ENCODE measurements at regions not wholly inside any gene's neighbourhood (a gene's known extent, or its start where the extent isn't known, plus 50 kb on each side); places are given as distances from the start of the nearest gene placed in this dataset.

DNA sequence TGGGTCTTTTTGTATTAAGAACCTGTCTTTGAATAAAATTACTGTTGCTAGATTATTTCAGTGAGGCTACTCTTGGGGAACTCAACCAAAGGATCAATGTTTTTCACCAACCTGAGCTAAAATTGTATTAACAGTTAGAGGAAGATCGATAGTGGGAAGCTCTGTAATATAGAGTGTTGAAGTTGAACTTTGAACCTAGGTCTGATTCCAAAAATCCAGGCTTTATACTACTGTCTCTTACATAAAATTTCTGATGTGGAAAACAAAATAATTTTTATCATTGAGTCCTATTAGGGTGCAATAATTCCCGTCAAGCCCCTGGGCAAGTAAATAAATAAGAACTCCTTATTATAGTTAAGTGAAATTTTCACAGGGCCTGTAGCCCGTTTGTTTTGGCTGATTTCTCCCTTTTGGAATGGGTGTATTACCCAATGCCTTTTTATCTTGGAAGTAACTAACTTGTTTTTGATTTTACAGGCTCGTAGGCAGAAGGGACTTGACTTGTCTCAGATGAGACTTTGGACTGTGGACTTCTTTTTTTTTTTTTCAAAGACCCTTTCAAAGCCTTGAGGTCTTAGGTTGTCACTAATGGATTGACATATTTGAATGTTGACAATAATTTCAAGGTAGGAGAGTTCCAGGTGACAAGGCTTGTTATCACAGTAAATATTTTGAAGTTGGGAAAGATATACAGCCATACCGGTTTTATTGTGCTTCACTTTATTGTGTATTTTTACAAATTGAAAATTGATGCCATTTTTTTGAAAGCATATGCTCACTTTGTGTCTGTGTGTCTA is 276.1 kb downstream of the NFKBIZ start (continued):
- no peak for TF ChIP-seq RELB (IDR thresholded peaks at IDR 0.05; ENCODE audit: low read depth)
- no peak for TF ChIP-seq IRF4 (IDR thresholded peaks at IDR 0.05; ENCODE audit: low read depth, low read length)
- TF ChIP-seq SMC3 (IDR thresholded peaks at IDR 0.05; ENCODE audit: borderline replicate concordance, low read length): no peak
- TF ChIP-seq, protein P1, sequence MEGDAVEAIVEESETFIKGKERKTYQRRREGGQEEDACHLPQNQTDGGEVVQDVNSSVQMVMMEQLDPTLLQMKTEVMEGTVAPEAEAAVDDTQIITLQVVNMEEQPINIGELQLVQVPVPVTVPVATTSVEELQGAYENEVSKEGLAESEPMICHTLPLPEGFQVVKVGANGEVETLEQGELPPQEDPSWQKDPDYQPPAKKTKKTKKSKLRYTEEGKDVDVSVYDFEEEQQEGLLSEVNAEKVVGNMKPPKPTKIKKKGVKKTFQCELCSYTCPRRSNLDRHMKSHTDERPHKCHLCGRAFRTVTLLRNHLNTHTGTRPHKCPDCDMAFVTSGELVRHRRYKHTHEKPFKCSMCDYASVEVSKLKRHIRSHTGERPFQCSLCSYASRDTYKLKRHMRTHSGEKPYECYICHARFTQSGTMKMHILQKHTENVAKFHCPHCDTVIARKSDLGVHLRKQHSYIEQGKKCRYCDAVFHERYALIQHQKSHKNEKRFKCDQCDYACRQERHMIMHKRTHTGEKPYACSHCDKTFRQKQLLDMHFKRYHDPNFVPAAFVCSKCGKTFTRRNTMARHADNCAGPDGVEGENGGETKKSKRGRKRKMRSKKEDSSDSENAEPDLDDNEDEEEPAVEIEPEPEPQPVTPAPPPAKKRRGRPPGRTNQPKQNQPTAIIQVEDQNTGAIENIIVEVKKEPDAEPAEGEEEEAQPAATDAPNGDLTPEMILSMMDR (IDR thresholded peaks at IDR 0.05 in 2 of 3, conservative IDR thresholded peaks at IDR 0.05 in 1 of 3; ENCODE audit: control insufficient read depth in 2 of 3, extremely low read depth in 1 of 3, insufficient read depth in 1 of 3, low read depth in 3 of 3, low read length in 3 of 3): no peak
- no peak for TF ChIP-seq SRF (IDR thresholded peaks at IDR 0.05; ENCODE audit: low read depth in 2 of 2, low read length in 2 of 2)
- TF ChIP-seq ATF7 (IDR thresholded peaks at IDR 0.05; ENCODE audit: low read depth): no peak
- TF ChIP-seq GATAD2B (conservative IDR thresholded peaks at IDR 0.05; ENCODE audit: low read depth): no peak

DNA sequence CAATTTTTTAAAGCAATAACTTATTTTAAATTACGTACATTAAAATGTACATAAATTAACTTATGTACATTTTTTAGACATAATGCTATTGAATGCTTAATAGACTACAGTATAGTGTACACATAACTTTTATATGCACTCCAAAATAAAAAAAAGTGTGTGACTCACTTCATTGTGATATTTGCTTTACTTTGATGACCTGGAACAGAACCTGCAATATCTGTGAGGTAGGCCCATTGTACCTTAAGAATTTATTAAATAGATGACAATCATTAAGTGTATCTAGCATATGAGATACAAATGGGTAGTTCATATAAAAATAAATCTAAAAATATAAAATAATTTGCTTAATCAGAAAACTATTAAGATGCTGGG is 276.7 kb downstream of the NFKBIZ start:
- CTCF ChIA-PET: no interaction called here
- BruUV-seq (replicated peaks): no TSS peak
- Histone ChIP-seq H3K4me2 (ENCODE audit: control insufficient read depth, insufficient read depth) (no peak overlapping the region), H3K79me2 (ENCODE audit: control insufficient read depth, insufficient read depth, low read length) (no peaks in the 10 kb centered on the region), H3K36me3 (ENCODE audit: control insufficient read depth in 2 of 2, insufficient read depth in 2 of 2, low read length in 1 of 2) (no peaks in the 10 kb centered on the region), H3K9me3 (replicated peaks; ENCODE audit: control insufficient read depth, insufficient read depth, low read length) (peaks cover 11% of the 10 kb centered on the region), H3K27ac (ENCODE audit: control insufficient read depth, insufficient read depth) (no peak overlapping the region), H3K4me1 (ENCODE audit: control insufficient read depth, insufficient read depth, low read length) (no peaks in the 10 kb centered on the region), H2AFZ (ENCODE audit: control insufficient read depth, low read depth, low read length) (no peak overlapping the region), H3K27me3 (replicated peaks in 1 of 2; ENCODE audit: control insufficient read depth in 2 of 2, insufficient read depth in 2 of 2, low read length in 1 of 2) (no peaks in the 10 kb centered on the region), H3K9ac (ENCODE audit: control insufficient read depth, insufficient read depth, low read length) (no peak overlapping the region), H3K4me3 (no peak overlapping the region), H4K20me1 (ENCODE audit: control insufficient read depth, insufficient read depth) (no peaks in the 10 kb centered on the region)
- POLR2A ChIA-PET: no interaction called here
- WGBS (ENCODE audit: insufficient coverage, insufficient replicate concordance, low lambda C conversion rate, missing lambda C conversion rate): 6% methylated on average over 1 of the region's 1 CpG
- FAIRE-seq (no peak), ATAC-seq (no peak), DNase-seq (ENCODE audit: low read depth, low spot score) (no peak)
- SMC1A ChIA-PET (ENCODE audit: uncharacterized antibody, unreplicated experiment): no interaction called here
- in situ Hi-C loops (cut with MboI): no loop called here
- RAD21 ChIA-PET (ENCODE audit: unreplicated experiment): no interaction called here
- intact Hi-C loops (cut with micrococcal nuclease; ENCODE audit: unreplicated experiment): no loop called here
- TF ChIP-seq STAT3 (IDR thresholded peaks at IDR 0.05; ENCODE audit: low read depth, low read length) (no peak), NFYB (IDR thresholded peaks at IDR 0.05; ENCODE audit: insufficient read depth, low read depth, low read length) (no peak), ETV6 (conservative IDR thresholded peaks at IDR 0.05 in 1 of 2, IDR thresholded peaks at IDR 0.05 in 1 of 2; ENCODE audit: borderline replicate concordance in 1 of 2, low read depth in 1 of 2) (no peak), ATF7 (IDR thresholded peaks at IDR 0.05; ENCODE audit: low read depth) (no peak)
- TF ChIP-seq, protein P2, sequence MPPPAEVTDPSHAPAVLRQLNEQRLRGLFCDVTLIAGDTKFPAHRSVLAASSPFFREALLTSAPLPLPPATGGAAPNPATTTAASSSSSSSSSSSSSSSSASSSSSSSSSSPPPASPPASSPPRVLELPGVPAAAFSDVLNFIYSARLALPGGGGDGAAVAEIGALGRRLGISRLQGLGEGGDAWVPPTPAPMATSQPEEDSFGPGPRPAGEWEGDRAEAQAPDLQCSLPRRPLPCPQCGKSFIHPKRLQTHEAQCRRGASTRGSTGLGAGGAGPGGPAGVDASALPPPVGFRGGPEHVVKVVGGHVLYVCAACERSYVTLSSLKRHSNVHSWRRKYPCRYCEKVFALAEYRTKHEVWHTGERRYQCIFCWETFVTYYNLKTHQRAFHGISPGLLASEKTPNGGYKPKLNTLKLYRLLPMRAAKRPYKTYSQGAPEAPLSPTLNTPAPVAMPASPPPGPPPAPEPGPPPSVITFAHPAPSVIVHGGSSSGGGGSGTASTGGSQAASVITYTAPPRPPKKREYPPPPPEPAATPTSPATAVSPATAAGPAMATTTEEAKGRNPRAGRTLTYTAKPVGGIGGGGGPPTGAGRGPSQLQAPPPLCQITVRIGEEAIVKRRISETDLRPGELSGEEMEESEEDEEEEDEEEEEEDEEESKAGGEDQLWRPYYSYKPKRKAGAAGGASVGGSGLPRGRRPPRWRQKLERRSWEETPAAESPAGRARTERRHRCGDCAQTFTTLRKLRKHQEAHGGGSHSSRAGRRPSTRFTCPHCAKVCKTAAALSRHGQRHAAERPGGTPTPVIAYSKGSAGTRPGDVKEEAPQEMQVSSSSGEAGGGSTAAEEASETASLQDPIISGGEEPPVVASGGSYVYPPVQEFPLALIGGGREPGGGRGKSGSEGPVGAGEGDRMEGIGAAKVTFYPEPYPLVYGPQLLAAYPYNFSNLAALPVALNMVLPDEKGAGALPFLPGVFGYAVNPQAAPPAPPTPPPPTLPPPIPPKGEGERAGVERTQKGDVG (CRISPR knock-in tag; IDR thresholded peaks at IDR 0.05): no peak
